K562 (cell line): ENCODE measurements at regions not wholly inside any gene's neighbourhood (a gene's known extent, or its start where the extent isn't known, plus 50 kb on each side); places are given as distances from the start of the nearest gene placed in this dataset.

ENCODE experiments used
- ATAC-seq: fragments of 200-7000 bp; cut with Tn5 transposase; 3 replicates; pipeline ENCODE4 v1.9.1; 2020; ENCODE audit warnings: moderate library complexity
- BruUV-seq: library from RNA; stranded (reverse); fragments of 400-500 nt; replicated peaks from 2 replicates; lab custom pipeline; 2021; lab: Mats Ljungman, UMichigan
- CTCF ChIA-PET: fragments of 300-600 bp; formaldehyde crosslinking; extraction: SDS; loops from one replicate; lab custom pipeline; 2021; ENCODE audit warnings: low intra/inter-chr PET ratio; lab: Yijun Ruan, JAX
- POLR2A ChIA-PET: fragments of 300-600, 350-650 bp; sonication (Branson Sonifier 250); formaldehyde crosslinking; extraction: SDS; loops from one replicate; lab custom pipeline; 2021; ENCODE audit warnings: antibody characterized with exemption, inconsistent platforms; lab: Yijun Ruan, JAX
- DNase-seq, 4 experiments: peaks; one replicate each; pipeline versions ENCODE4 v3.0.0 to v3.0.0-alpha.2; 2011 to 2018; ENCODE audit warnings: low spot score in 3 of 4, mixed read lengths in 3 of 4; ENCODE audit errors: extremely low read depth in 1 of 4
- FAIRE-seq: peaks from 2 replicates; lab custom pipeline; 2011; peaks lifted over from hg19 to GRCh38; lab: Jason Lieb, UNC
- H2AFZ ChIP-seq: 2 replicates; pipeline ENCODE4 v1.6.0; 2011; ENCODE audit warnings: low read depth, low read length, control low read depth, inconsistent platforms
- H3K27ac ChIP-seq: fragments of 200-600 bp; 3 replicates; pipeline ENCODE4 v1.8.0; 2011; ENCODE audit warnings: low read depth, mild to moderate bottlenecking, control low read depth, inconsistent platforms, low read length, moderate library complexity, mixed read lengths; ENCODE audit errors: extremely low read depth
- H3K27me3 ChIP-seq, 2 experiments: fragments of 300-600 bp in 1 of 2; 2 replicates in 1 of 2; 3 replicates in 1 of 2; pipeline versions ENCODE4 v1.6.0 to v1.8.0; 2011; ENCODE audit warnings: inconsistent platforms in 2 of 2, low read length in 2 of 2, mild to moderate bottlenecking in 1 of 2, mixed read lengths in 1 of 2, moderate library complexity in 1 of 2; ENCODE audit not compliant: control insufficient read depth in 2 of 2, insufficient read depth in 2 of 2
- H3K36me3 ChIP-seq: fragments of 300-600 bp; 3 replicates; pipeline ENCODE4 v1.8.0; 2011; ENCODE audit warnings: mild to moderate bottlenecking, low read length, inconsistent platforms; ENCODE audit not compliant: control insufficient read depth, insufficient read depth
- H3K4me1 ChIP-seq, 2 experiments: fragments of 200-600 bp in 1 of 2; replicated peaks in 1 of 2; 2 replicates in 1 of 2; 3 replicates in 1 of 2; pipeline versions ENCODE4 v1.5.1 to v1.8.0; 2011; ENCODE audit warnings: inconsistent platforms in 2 of 2, low read length in 2 of 2, mild to moderate bottlenecking in 1 of 2, mixed read lengths in 1 of 2, moderate library complexity in 1 of 2; ENCODE audit not compliant: control insufficient read depth in 2 of 2, insufficient read depth in 2 of 2
- H3K4me2 ChIP-seq: 2 replicates; pipeline ENCODE4 v1.6.1; 2011; ENCODE audit warnings: low read length, control low read depth, inconsistent platforms, mixed read lengths; ENCODE audit not compliant: insufficient read depth
- H3K4me3 ChIP-seq: fragments of 200-600 bp; sonication (generic), shearing (Covaris generic); 2 replicates; pipeline ENCODE4 v1.5.1; 2016; ENCODE audit warnings: control low read depth, inconsistent platforms
- H3K79me2 ChIP-seq: fragments of 200-600 bp; 3 replicates; pipeline ENCODE4 v1.8.0; 2011; ENCODE audit warnings: low read length, inconsistent platforms; ENCODE audit not compliant: control insufficient read depth, insufficient read depth
- H3K9ac ChIP-seq, 2 experiments: 2 replicates each; pipeline versions ENCODE4 v1.6.0 to v1.6.1; 2011; ENCODE audit warnings: low read depth in 2 of 2, low read length in 2 of 2, control low read depth in 1 of 2, inconsistent platforms in 1 of 2, mild to moderate bottlenecking in 1 of 2, mixed read lengths in 1 of 2; ENCODE audit not compliant: insufficient read depth in 1 of 2
- H3K9me1 ChIP-seq: one replicate; pipeline ENCODE4 v1.6.0; 2011; ENCODE audit warnings: inconsistent platforms, mild to moderate bottlenecking, low read length, moderate library complexity; ENCODE audit not compliant: control insufficient read depth, insufficient read depth
- H3K9me3 ChIP-seq: replicated peaks from 2 replicates; pipeline ENCODE4 v1.5.1; 2011; ENCODE audit warnings: low read depth, low read length, inconsistent platforms; ENCODE audit not compliant: control insufficient read depth, insufficient read depth
- H4K20me1 ChIP-seq: replicated peaks from 2 replicates; pipeline ENCODE4 v1.6.1; 2011; ENCODE audit warnings: low read length, inconsistent platforms, mixed read lengths; ENCODE audit not compliant: control insufficient read depth, insufficient read depth
- EZH2 ChIP-seq: IDR thresholded peaks from 2 replicates; pipeline ENCODE4 v1.6.1; 2012; ENCODE audit warnings: low read depth, mild to moderate bottlenecking, inconsistent platforms, low read length, borderline replicate concordance
- GTF2F1 ChIP-seq: IDR thresholded peaks from 2 replicates; pipeline ENCODE4 v1.6.1; 2011; ENCODE audit warnings: low read depth, low read length, improper control_type of control experiment
- HMG20B ChIP-seq: fragments of 250-450 bp; sonication (Bioruptor Pico); IDR thresholded peaks from 2 replicates; pipeline ENCODE4 v1.5.0; 2021; ENCODE audit warnings: mild to moderate bottlenecking
- KDM2B ChIP-seq: fragments of 250-450 bp; sonication (Bioruptor Pico); IDR thresholded peaks from 2 replicates; pipeline ENCODE4 v1.8.0; 2021; ENCODE audit warnings: mild to moderate bottlenecking, moderate library complexity
- NCOA6 ChIP-seq: fragments of 450-650 bp; IDR thresholded peaks from 2 replicates; pipeline ENCODE4 v1.6.1; 2017; ENCODE audit warnings: mild to moderate bottlenecking
- POLR2B ChIP-seq: fragments of 450-650 bp; IDR thresholded peaks from 2 replicates; pipeline ENCODE4 v1.6.1; 2018; ENCODE audit warnings: low read depth; ENCODE audit not compliant: partially characterized antibody
- TEAD4 ChIP-seq, 2 experiments: sonication (generic) in 1 of 2; formaldehyde crosslinking in 1 of 2; IDR thresholded peaks; 2 replicates each; pipeline versions ENCODE4 v1.6.1 to v1.8.0; 2012 to 2022; ENCODE audit warnings: borderline replicate concordance in 1 of 2, inconsistent platforms in 1 of 2, low read length in 1 of 2, mild to moderate bottlenecking in 1 of 2, missing genetic modification reagents in 1 of 2
- WGBS: fragments of 100-300 bp; shearing (Covaris generic); methylation state at CpG from one replicate; pipeline ENCODE4 v1.1.6; 2016; ENCODE audit warnings: low coverage, mixed read lengths; ENCODE audit not compliant: insufficient coverage; ENCODE audit errors: missing lambda C conversion rate; 5-methylcytosine and 5-hydroxymethylcytosine counted together
- in situ Hi-C: fragments of 300-500 bp; cut with MboI; formaldehyde crosslinking; loops from 4 replicates; pipeline ENCODE4 v1.15.0; 2018; ENCODE audit warnings: inconsistent platforms, mixed read lengths
- intact Hi-C: fragments of 100-400 bp; cut with micrococcal nuclease; formaldehyde crosslinking; loops from 2 replicates; pipeline ENCODE4 v1.14.2; 2022
- TF ChIP-seq, protein P1 (sequence below): sonication (generic); formaldehyde crosslinking; IDR thresholded peaks from 2 replicates; pipeline ENCODE4 v1.8.0; 2023; ENCODE audit warnings: missing genetic modification reagents, mild to moderate bottlenecking, borderline replicate concordance
- TF ChIP-seq, protein P2 (sequence below), 2 experiments: fragments of 150-350 bp in 1 of 2; IDR thresholded peaks; 2 replicates each; pipeline ENCODE4 v1.6.1; 2012 to 2016; ENCODE audit warnings: low read depth in 2 of 2, low read length in 2 of 2, mild to moderate bottlenecking in 1 of 2, moderate library complexity in 1 of 2
- TF ChIP-seq, protein P3 (sequence below): fragments of 450-650 bp; IDR thresholded peaks from 2 replicates; pipeline ENCODE4 v1.6.1; 2018; ENCODE audit not compliant: partially characterized antibody

DNA sequence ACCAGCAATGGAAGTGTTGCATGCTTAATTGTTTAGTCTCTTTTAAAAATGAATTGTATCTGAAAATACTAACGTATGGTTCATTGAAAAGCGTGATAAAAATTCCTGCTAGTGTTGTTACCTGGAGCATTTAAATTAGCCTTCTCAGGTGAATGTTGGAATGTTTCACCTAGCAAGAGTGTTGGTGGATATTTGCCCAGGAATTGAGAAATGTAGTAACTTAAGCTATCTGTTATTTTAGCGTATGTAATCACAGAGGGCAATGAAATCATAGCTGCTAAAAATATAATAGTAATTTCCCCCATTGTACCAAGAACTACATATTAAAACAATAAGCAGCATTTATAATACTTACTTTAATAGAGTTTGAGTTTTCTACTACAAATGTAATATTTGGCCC, 166.1 kb upstream of the KIAA1217 start:
- ChIA-PET CTCF (no interaction called here), POLR2A (no interaction called here)
- intact Hi-C loops (no loop called here), in situ Hi-C loops (no loop called here)
- Histone ChIP-seq H3K9ac (no peak overlapping the region), H3K27ac (no peak overlapping the region), H3K4me2 (no peak overlapping the region), H2AFZ (no peak overlapping the region), H3K9me3 (no peaks in the 10 kb centered on the region), H3K36me3 (no peaks in the 10 kb centered on the region), H3K27me3 (no peaks in the 10 kb centered on the region), H3K4me3 (no peak overlapping the region), H3K4me1 (no peaks in the 10 kb centered on the region), H4K20me1 (no peaks in the 10 kb centered on the region), H3K79me2 (no peaks in the 10 kb centered on the region), H3K9me1 (no peaks in the 10 kb centered on the region)
- no TSS peak for BruUV-seq
- FAIRE-seq (no peak), DNase-seq (no peak), ATAC-seq (no peak)
- WGBS: 3% methylated on average over 3 of the region's 3 CpGs
- TF ChIP-seq KDM2B (CRISPR knock-in tag) (no peak), POLR2B (no peak), NCOA6 (no peak), HMG20B (CRISPR knock-in tag) (no peak), EZH2 (no peak), TEAD4 (IDR thresholded peaks at IDR 0.05; ENCODE audit: low read length) (no peak), TEAD4 (CRISPR knock-in tag; IDR thresholded peaks at IDR 0.05; ENCODE audit: borderline replicate concordance) (no peak), GTF2F1 (no peak)
- TF ChIP-seq, protein P1, sequence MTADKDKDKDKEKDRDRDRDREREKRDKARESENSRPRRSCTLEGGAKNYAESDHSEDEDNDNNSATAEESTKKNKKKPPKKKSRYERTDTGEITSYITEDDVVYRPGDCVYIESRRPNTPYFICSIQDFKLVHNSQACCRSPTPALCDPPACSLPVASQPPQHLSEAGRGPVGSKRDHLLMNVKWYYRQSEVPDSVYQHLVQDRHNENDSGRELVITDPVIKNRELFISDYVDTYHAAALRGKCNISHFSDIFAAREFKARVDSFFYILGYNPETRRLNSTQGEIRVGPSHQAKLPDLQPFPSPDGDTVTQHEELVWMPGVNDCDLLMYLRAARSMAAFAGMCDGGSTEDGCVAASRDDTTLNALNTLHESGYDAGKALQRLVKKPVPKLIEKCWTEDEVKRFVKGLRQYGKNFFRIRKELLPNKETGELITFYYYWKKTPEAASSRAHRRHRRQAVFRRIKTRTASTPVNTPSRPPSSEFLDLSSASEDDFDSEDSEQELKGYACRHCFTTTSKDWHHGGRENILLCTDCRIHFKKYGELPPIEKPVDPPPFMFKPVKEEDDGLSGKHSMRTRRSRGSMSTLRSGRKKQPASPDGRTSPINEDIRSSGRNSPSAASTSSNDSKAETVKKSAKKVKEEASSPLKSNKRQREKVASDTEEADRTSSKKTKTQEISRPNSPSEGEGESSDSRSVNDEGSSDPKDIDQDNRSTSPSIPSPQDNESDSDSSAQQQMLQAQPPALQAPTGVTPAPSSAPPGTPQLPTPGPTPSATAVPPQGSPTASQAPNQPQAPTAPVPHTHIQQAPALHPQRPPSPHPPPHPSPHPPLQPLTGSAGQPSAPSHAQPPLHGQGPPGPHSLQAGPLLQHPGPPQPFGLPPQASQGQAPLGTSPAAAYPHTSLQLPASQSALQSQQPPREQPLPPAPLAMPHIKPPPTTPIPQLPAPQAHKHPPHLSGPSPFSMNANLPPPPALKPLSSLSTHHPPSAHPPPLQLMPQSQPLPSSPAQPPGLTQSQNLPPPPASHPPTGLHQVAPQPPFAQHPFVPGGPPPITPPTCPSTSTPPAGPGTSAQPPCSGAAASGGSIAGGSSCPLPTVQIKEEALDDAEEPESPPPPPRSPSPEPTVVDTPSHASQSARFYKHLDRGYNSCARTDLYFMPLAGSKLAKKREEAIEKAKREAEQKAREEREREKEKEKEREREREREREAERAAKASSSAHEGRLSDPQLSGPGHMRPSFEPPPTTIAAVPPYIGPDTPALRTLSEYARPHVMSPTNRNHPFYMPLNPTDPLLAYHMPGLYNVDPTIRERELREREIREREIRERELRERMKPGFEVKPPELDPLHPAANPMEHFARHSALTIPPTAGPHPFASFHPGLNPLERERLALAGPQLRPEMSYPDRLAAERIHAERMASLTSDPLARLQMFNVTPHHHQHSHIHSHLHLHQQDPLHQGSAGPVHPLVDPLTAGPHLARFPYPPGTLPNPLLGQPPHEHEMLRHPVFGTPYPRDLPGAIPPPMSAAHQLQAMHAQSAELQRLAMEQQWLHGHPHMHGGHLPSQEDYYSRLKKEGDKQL (CRISPR knock-in tag): no peak
- TF ChIP-seq, protein P2, sequence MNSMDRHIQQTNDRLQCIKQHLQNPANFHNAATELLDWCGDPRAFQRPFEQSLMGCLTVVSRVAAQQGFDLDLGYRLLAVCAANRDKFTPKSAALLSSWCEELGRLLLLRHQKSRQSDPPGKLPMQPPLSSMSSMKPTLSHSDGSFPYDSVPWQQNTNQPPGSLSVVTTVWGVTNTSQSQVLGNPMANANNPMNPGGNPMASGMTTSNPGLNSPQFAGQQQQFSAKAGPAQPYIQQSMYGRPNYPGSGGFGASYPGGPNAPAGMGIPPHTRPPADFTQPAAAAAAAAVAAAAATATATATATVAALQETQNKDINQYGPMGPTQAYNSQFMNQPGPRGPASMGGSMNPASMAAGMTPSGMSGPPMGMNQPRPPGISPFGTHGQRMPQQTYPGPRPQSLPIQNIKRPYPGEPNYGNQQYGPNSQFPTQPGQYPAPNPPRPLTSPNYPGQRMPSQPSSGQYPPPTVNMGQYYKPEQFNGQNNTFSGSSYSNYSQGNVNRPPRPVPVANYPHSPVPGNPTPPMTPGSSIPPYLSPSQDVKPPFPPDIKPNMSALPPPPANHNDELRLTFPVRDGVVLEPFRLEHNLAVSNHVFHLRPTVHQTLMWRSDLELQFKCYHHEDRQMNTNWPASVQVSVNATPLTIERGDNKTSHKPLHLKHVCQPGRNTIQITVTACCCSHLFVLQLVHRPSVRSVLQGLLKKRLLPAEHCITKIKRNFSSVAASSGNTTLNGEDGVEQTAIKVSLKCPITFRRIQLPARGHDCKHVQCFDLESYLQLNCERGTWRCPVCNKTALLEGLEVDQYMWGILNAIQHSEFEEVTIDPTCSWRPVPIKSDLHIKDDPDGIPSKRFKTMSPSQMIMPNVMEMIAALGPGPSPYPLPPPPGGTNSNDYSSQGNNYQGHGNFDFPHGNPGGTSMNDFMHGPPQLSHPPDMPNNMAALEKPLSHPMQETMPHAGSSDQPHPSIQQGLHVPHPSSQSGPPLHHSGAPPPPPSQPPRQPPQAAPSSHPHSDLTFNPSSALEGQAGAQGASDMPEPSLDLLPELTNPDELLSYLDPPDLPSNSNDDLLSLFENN (IDR thresholded peaks at IDR 0.05; ENCODE audit: low read depth in 2 of 2, low read length in 2 of 2): no peak
- TF ChIP-seq, protein P3, sequence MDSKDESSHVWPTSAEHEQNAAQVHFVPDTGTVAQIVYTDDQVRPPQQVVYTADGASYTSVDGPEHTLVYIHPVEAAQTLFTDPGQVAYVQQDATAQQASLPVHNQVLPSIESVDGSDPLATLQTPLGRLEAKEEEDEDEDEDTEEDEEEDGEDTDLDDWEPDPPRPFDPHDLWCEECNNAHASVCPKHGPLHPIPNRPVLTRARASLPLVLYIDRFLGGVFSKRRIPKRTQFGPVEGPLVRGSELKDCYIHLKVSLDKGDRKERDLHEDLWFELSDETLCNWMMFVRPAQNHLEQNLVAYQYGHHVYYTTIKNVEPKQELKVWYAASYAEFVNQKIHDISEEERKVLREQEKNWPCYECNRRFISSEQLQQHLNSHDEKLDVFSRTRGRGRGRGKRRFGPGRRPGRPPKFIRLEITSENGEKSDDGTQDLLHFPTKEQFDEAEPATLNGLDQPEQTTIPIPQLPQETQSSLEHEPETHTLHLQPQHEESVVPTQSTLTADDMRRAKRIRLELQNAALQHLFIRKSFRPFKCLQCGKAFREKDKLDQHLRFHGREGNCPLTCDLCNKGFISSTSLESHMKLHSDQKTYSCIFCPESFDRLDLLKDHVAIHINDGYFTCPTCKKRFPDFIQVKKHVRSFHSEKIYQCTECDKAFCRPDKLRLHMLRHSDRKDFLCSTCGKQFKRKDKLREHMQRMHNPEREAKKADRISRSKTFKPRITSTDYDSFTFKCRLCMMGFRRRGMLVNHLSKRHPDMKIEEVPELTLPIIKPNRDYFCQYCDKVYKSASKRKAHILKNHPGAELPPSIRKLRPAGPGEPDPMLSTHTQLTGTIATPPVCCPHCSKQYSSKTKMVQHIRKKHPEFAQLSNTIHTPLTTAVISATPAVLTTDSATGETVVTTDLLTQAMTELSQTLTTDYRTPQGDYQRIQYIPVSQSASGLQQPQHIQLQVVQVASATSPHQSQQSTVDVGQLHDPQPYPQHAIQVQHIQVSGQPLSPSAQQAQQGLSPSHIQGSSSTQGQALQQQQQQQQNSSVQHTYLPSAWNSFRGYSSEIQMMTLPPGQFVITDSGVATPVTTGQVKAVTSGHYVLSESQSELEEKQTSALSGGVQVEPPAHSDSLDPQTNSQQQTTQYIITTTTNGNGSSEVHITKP: no peak
